ENCODE measurements at regions not wholly inside any gene's neighbourhood (a gene's known extent, or its start where the extent isn't known, plus 50 kb on each side); places are given as distances from the start of the nearest gene placed in this dataset.

DNA sequence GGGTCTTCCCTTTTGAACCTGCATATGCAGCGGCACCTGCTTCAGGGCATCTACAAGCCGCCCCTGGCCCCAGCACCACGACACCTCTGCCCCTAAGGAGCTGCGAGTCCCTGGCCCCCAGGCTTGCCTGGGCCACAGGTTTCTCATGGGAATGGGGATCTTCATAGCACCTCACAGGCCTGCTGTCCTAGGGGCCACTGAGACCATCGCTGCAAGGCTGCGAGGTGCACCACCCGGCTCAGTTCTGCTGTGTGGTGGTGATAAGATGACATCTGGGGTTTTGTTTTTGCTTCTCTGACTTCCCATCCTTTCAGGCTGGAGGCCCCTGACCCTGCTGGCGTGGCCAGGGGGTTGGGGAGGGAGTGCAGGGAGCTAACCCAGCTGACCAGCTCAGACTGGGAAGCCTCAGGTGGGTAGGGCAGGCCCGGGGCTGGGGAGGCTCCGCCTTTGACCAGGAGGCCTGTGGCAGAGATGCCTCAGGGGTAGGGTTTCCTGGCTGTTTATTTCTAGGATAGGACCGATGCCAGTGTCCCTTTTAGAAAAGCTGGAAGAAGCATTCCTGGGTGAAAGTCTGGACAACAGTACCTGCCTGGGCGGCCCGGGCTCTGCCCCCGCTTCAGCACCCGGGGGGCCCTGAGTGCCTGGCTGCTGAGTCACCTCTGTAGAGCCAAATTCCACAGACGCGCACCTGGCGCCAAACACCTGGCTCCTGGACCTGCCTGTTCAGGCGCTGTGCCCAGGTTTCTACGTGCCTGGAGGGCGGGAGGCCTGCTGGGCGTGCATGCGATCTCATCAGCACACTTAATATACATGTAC lies 264.7 kb downstream of the DLL1 start:
- H3K4me3 ChIP-seq (ENCODE audit: low read depth, low read length), result no peak overlapping the region
- H3K27ac ChIP-seq (ENCODE audit: low read depth, low read length), result no peak overlapping the region
- no peaks in the 10 kb centered on the region for H3K79me2 ChIP-seq (ENCODE audit: control insufficient read depth, insufficient read depth, low read length, unreplicated experiment)
- H3K4me1 ChIP-seq (ENCODE audit: control insufficient read depth, insufficient read depth, low read length, unreplicated experiment), result no peaks in the 10 kb centered on the region
- no peaks in the 10 kb centered on the region for H3K36me3 ChIP-seq (ENCODE audit: insufficient read depth, low read length)
- H2AFZ ChIP-seq (ENCODE audit: low read length, unreplicated experiment), result no peak overlapping the region
- no peaks in the 10 kb centered on the region for H3K27me3 ChIP-seq (ENCODE audit: insufficient read depth, low read length)

- Histone ChIP-seq H3K79me2 (ENCODE audit: control insufficient read depth, insufficient read depth, low read length, unreplicated experiment) (no peaks in the 10 kb centered on the region), H3K36me3 (ENCODE audit: insufficient read depth, low read length) (no peaks in the 10 kb centered on the region), H3K4me3 (ENCODE audit: low read depth, low read length) (no peak overlapping the region), H3K27me3 (ENCODE audit: insufficient read depth, low read length) (no peaks in the 10 kb centered on the region), H3K4me1 (ENCODE audit: control insufficient read depth, insufficient read depth, low read length, unreplicated experiment) (no peaks in the 10 kb centered on the region), H3K27ac (ENCODE audit: low read depth, low read length) (no peak overlapping the region), H2AFZ (ENCODE audit: low read length, unreplicated experiment) (no peak overlapping the region)
Measured at GRCh38 chr6:170025341-170025911, 265.5 kb downstream of the DLL1 start.

DNA sequence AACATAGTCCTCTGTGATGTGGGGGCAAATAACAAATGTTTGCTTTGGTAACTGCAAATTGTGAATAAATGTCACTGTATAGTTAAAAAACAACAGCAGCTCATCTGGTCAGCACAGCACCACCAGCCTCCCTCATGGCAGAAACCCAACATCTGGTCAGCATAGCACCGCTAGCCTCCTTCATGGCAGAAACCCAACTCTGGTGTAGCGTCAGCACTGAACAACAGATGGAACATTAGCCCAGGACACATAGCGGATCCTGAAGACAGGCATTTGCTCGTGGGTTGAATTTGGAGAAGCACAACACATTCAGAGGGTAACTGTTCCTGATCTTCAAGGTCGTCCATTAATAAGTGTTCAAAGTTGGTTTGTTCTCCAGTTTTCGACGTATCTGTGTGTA lies 265.9 kb downstream of the DLL1 start:
- no peaks in the 10 kb centered on the region for H3K36me3 ChIP-seq (ENCODE audit: insufficient read depth, low read length)
- H3K27ac ChIP-seq (ENCODE audit: low read depth, low read length), result no peak overlapping the region
- H3K79me2 ChIP-seq (ENCODE audit: control insufficient read depth, insufficient read depth, low read length, unreplicated experiment), result no peaks in the 10 kb centered on the region
- H3K27me3 ChIP-seq (ENCODE audit: insufficient read depth, low read length), result no peaks in the 10 kb centered on the region
- no peak overlapping the region for H3K4me3 ChIP-seq (ENCODE audit: low read depth, low read length)
- H3K4me1 ChIP-seq (ENCODE audit: control insufficient read depth, insufficient read depth, low read length, unreplicated experiment), result no peaks in the 10 kb centered on the region
- no peak overlapping the region for H2AFZ ChIP-seq (ENCODE audit: low read length, unreplicated experiment)

DNA sequence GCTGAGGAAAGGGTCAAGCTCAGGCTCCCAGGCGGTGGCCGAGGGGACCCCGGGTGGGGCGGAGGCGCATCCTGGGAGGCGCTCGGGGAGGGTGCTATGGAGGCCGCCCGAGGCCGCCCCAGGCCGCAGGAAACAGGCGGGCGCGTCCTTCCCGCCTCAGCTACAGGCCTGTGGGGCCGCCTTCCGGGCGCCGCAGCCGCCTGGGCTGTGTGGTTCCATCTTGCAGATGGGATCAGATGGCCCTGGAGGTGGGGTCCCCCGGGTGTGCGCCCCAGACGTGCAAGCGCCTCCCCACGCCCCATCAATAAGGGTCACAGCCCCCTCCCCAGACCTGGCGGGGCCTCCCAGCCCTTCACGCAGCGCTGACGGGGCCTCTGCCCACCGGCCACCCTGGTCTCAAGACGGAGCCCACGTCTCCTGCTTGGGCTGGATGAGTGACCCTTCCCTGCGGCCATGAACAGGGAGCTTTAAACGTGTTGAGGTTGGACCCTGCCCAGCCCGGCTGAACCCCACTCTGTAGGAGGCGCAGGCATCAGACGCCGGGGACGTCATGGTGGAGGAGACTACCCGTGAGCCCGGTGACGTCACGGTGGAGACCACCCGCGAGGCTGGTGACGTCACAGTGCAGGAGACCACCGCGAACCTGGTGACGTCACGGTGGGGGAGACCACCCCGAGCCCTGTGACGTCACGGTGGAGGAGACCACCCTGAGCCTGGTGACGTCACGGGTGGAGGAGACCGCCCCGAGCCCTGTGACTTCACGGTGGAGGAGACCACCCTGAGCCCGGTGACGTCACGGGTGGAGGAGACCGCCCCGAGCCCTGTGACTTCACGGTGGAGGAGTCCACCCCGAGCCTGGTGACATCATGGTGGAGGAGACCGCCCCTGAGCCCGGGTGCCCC lies 267.0 kb downstream of the DLL1 start:
- Histone ChIP-seq H3K27me3 (ENCODE audit: insufficient read depth, low read length) (no peaks in the 10 kb centered on the region), H3K27ac (ENCODE audit: low read depth, low read length) (no peak overlapping the region), H3K4me3 (ENCODE audit: low read depth, low read length) (no peak overlapping the region), H2AFZ (ENCODE audit: low read length, unreplicated experiment) (no peak overlapping the region), H3K36me3 (ENCODE audit: insufficient read depth, low read length) (no peaks in the 10 kb centered on the region), H3K4me1 (ENCODE audit: control insufficient read depth, insufficient read depth, low read length, unreplicated experiment) (no peaks in the 10 kb centered on the region), H3K79me2 (ENCODE audit: control insufficient read depth, insufficient read depth, low read length, unreplicated experiment) (no peaks in the 10 kb centered on the region)

GRCh38 chr6:170022827-170023619 lies 267.9 kb downstream of the DLL1 start:
- no peaks in the 10 kb centered on the region for H3K79me2 ChIP-seq (ENCODE audit: control insufficient read depth, insufficient read depth, low read length, unreplicated experiment)
- no peaks in the 10 kb centered on the region for H3K4me1 ChIP-seq (ENCODE audit: control insufficient read depth, insufficient read depth, low read length, unreplicated experiment)
- H3K27me3 ChIP-seq (ENCODE audit: insufficient read depth, low read length), result no peaks in the 10 kb centered on the region
- no peaks in the 10 kb centered on the region for H3K36me3 ChIP-seq (ENCODE audit: insufficient read depth, low read length)
- no peak overlapping the region for H3K27ac ChIP-seq (ENCODE audit: low read depth, low read length)
- H3K4me3 ChIP-seq (ENCODE audit: low read depth, low read length), result no peak overlapping the region
- no peak overlapping the region for H2AFZ ChIP-seq (ENCODE audit: low read length, unreplicated experiment)

- no peak overlapping the region for H3K4me3 ChIP-seq (ENCODE audit: low read depth, low read length)
- no peaks in the 10 kb centered on the region for H3K36me3 ChIP-seq (ENCODE audit: insufficient read depth, low read length)
- H3K4me1 ChIP-seq (ENCODE audit: control insufficient read depth, insufficient read depth, low read length, unreplicated experiment), result no peaks in the 10 kb centered on the region
- no peak overlapping the region for H2AFZ ChIP-seq (ENCODE audit: low read length, unreplicated experiment)
- H3K79me2 ChIP-seq (ENCODE audit: control insufficient read depth, insufficient read depth, low read length, unreplicated experiment), result no peaks in the 10 kb centered on the region
- no peaks in the 10 kb centered on the region for H3K27me3 ChIP-seq (ENCODE audit: insufficient read depth, low read length)
- H3K27ac ChIP-seq (ENCODE audit: low read depth, low read length), result no peak overlapping the region
Measured at GRCh38 chr6:170022291-170022722, 268.6 kb downstream of the DLL1 start.

GRCh38 chr6:170021579-170021978 lies 269.3 kb downstream of the DLL1 start:
- Histone ChIP-seq H3K27me3 (ENCODE audit: insufficient read depth, low read length) (no peaks in the 10 kb centered on the region), H3K79me2 (ENCODE audit: control insufficient read depth, insufficient read depth, low read length, unreplicated experiment) (no peaks in the 10 kb centered on the region), H2AFZ (ENCODE audit: low read length, unreplicated experiment) (no peak overlapping the region), H3K36me3 (ENCODE audit: insufficient read depth, low read length) (no peaks in the 10 kb centered on the region), H3K27ac (ENCODE audit: low read depth, low read length) (no peak overlapping the region), H3K4me3 (ENCODE audit: low read depth, low read length) (no peak overlapping the region), H3K4me1 (ENCODE audit: control insufficient read depth, insufficient read depth, low read length, unreplicated experiment) (no peaks in the 10 kb centered on the region)

GRCh38 chr6:170019818-170020583 lies 268.6 kb downstream of the ERMARD start:
- Histone ChIP-seq H2AFZ (ENCODE audit: low read length, unreplicated experiment) (no peak overlapping the region), H3K36me3 (ENCODE audit: insufficient read depth, low read length) (no peaks in the 10 kb centered on the region), H3K79me2 (ENCODE audit: control insufficient read depth, insufficient read depth, low read length, unreplicated experiment) (no peaks in the 10 kb centered on the region), H3K27ac (ENCODE audit: low read depth, low read length) (no peak overlapping the region), H3K4me3 (ENCODE audit: low read depth, low read length) (no peak overlapping the region), H3K27me3 (ENCODE audit: insufficient read depth, low read length) (no peaks in the 10 kb centered on the region), H3K4me1 (ENCODE audit: control insufficient read depth, insufficient read depth, low read length, unreplicated experiment) (no peaks in the 10 kb centered on the region)

DNA sequence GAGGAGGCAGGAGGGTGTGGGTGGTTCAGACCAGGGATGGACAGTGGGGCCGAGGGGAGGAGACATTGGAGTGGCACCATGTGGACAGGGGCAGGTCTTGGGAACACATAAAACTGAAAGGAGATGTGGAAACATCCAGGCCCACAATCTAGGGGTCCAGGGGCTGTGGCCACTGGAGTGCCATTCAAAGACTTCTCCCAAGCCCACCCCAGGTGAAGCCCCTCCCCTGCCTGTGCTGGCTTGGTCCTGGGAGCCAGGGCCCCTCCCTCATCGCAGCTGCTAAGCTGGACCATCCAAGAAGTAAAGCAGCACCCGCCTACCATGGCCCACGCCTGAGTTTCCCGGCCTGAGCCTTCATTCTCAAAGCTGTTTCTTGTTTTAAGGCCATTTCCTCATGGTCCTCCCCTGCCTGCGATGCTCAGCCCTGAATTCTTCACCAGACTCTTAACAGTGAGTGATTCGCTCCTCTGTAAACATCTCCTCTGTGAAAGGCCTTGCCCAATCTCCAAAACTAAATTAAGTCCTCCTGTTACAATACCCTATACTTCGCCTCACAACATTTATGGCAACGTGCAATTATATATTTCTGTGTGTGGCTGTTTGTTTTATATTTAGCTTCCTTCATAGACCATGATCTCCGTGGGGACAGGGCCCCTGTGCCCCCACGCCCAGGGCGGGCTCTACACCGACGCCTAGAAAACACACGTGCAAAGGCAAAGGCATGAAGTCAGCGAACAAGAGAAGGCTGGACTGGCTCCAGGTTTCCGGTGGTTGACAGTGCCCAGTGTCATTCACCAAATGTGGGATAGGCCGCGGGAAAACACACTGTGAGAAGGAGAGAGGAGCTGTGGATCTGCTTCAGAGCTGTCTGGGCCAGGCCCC lies 267.8 kb downstream of the ERMARD start:
- no peaks in the 10 kb centered on the region for H3K4me1 ChIP-seq (ENCODE audit: control insufficient read depth, insufficient read depth, low read length, unreplicated experiment)
- no peaks in the 10 kb centered on the region for H3K79me2 ChIP-seq (ENCODE audit: control insufficient read depth, insufficient read depth, low read length, unreplicated experiment)
- no peak overlapping the region for H3K4me3 ChIP-seq (ENCODE audit: low read depth, low read length)
- no peaks in the 10 kb centered on the region for H3K27me3 ChIP-seq (ENCODE audit: insufficient read depth, low read length)
- H2AFZ ChIP-seq (ENCODE audit: low read length, unreplicated experiment), result no peak overlapping the region
- no peak overlapping the region for H3K27ac ChIP-seq (ENCODE audit: low read depth, low read length)
- H3K36me3 ChIP-seq (ENCODE audit: insufficient read depth, low read length), result no peaks in the 10 kb centered on the region
